ENCODE measurements at regions not wholly inside any gene's neighbourhood (a gene's known extent, or its start where the extent isn't known, plus 50 kb on each side); places are given as distances from the start of the nearest gene placed in this dataset.

DNA sequence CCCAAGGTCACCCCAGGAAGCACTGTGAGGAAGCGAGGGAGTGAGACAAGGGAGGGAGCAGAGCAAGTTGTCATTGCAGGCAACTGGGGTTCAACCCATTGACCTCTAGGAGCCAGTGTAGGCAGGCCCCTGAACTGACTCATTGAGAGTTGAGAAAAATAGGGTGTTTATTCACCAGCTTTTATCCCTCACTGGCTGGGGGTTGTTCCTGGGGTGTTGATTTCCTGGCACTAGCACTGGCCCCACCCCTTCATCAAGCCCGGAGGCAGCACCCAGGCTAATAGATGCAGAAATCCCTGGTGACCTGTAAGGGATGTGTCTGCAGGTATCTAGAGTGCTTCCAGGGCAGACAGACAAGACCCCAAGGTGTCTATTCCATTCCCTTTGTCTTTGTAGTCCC is 183.9 kb downstream of the ARRDC4 start:
- no peak for DNase-seq

DNA sequence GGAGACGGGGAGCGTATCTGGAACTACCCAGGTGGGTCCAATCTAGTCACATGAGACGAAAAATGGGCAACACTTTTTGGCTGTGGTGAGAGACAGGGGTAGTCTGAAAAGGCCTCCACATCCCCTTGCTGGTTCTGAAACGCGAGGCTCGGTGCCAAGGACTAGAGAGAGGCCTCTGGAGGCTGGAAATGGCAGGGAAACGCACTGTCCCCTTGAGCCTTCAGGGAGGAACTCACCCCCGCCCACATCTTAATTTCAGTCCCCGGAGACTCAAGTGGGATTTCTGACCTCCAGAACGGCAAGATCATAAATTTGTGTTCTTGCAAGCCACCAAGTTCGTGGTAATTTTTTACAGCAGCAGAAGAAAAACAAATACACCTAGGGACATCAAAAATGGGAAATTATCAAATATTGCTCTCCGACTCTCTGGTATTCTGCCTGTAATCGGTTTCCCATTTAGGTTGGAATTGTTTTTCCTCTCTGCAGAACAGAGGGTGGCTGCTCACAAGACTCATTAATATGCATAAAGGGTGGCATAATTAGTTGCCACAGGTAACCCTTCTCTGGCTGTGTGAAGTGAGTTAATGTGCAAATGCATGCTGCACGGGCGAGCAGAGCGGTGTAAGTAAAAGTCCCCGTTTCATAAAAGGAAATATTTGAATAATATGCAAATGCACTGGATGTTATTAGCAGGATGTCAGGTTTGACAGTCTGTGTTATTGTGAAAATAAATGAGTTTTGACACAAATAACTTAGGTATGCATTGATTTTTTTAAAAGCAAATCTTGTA is 185.7 kb downstream of the ARRDC4 start:
- no peak for DNase-seq

DNA sequence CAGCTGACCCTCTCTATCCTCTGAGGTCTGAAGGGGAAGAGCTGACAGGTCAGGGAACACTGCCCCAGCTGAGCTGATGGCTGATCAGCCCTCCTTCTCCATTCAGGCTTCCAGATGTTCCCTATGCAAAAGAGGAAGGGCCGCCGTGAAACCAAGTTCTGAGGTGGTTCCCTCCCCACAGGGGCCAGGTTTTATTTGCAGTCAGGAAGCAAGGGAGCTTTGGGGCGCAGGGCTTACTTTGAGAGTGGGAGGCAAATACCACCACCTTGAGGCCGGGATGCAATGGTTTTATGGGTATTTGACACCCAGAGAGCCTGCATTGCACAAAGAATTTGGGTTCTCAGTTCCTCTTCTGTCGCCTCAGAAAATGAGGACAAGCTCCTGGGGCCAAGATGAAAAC is 186.9 kb downstream of the ARRDC4 start:
- peak; percentile 35 to 50 (median 47) for DNase-seq

DNA sequence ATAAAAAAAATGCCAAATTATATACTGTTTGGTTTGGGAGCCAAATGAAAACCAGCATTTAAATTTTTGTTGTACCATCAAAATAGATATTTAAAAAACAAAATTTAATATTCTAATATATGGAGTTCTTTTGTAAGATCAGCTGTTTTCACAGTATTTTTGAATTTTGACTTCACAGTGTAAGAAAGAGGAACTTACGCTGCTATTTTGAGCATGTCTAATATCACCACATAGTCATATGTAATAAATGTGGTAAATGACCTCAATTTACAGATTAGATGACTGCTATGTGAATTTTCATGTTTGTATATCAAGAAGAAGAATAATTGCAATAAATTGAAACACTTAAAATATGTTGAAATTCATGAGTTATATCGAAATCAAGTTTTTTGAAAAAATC is 189.6 kb downstream of the ARRDC4 start:
- peak; percentile 27 to 81 (median 79) for DNase-seq

DNA sequence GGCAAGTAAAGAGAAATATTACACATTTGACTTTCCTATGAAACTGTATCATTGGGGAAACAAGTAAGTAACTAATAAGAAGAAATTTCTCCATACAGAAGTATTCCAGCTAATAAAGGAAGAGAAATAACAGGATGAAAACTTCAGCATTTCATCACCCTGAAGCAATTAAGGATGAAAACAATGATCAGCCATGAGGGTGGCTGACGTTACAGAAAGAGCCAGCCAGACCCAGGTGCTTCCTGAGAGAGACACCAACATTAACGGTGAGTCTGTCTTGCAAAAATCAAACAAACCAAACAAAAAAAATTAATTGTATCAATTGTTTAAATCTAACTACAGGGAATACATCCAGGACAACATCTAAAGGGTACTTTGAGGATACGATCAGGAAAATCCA is 190.0 kb downstream of the ARRDC4 start:
- no peak for DNase-seq

DNA sequence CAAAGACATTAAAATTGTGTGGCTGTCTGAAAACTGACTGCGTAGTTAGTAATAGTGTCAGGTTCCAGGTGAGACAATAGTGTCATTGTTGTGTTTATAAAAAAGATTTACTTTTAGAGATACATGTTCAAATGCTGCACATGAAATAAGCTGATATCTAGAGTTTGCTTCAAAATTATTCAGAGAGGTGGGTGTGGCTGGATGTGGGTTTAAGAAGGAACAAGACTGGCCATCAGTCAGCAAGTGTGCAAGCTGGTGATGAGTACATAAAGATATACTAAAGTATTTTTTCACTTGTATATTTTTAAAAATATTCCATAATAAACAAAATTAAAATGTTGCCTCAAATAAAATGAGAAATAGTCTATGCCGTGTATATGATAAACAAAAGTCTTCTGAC is 190.6 kb downstream of the ARRDC4 start:
- peak in 1 of 3 donors; percentile 8 for DNase-seq

DNA sequence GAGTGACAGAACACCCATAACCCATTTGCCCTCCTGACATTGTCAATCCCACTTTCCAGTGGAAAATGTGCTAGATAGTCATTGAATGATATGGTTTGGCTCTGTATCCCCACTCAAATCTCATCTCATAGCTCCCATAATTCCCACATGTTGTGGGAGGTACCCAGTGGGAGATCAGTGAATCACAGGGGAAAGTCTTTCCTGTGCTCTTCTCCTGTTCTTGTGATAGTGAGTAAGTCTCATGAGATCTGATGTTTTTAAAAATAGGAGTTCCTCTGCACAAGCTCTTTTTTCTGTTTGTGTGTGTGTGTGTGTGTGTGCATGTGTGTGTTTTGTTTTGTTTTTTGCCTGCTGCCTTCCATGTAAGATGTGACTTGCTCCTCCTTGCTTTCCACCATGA is 191.7 kb downstream of the ARRDC4 start:
- peak; percentile 31 to 55 (median 40) for DNase-seq

DNA sequence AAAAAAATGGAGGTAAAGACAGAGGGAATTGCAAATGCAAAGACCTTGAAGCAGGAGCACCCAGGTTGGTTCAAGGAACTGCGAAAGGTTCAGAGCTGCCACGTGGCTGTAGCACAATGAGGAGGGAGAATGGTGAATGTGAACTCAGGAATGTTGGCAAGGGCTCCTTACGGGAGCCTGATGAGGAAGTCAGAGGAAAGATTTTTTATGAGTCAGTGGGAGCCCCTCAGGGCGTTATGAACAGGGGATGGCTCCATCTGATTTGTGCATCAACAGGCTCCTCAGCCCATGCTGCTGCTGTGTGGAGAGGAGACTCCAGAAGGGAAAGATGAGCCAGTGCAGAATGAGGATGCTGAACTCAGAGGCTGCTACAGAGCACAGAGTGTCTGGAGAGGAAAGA is 194.4 kb downstream of the ARRDC4 start:
- no peak for DNase-seq

DNA sequence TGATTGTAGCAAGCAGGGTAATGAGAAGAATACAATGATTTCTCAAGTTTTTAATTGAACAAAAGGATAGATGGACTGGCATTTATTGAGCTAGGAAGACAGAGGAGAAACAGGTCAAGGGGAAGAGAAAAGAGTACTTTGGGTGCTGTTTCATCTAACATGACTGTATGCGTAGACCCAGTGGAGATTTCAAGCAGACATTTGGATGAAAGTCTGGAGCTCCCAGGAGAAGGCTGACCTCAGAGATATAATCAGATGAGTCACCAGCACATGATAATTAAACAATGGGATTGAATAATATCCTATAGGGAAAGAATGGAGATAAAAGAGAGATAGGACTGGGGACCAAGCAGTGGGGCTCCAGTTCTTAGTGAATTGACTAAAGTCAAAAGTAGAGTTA is 194.9 kb downstream of the ARRDC4 start:
- no peak for DNase-seq

DNA sequence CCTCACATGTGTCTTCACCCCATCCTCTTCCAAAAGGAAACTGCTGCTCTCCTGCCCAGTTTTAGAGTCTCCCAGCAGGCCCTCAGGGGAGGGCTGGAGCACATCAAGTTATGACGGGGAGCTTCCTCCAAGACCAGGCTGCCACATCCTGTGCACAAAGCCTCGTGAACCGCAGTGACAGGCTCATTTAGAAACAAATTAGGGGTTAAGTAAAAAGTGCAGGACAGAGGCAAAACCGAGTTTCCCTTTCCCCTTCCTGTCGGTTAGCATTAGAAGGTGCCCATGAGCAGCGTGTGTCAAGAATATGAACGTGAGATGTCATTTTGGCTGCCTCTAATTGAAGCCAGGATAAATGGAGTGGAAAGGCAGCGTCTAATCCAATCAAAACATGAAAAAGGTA is 199.7 kb downstream of the ARRDC4 start:
- peak; percentile 5 to 62 (median 40) for DNase-seq

DNA sequence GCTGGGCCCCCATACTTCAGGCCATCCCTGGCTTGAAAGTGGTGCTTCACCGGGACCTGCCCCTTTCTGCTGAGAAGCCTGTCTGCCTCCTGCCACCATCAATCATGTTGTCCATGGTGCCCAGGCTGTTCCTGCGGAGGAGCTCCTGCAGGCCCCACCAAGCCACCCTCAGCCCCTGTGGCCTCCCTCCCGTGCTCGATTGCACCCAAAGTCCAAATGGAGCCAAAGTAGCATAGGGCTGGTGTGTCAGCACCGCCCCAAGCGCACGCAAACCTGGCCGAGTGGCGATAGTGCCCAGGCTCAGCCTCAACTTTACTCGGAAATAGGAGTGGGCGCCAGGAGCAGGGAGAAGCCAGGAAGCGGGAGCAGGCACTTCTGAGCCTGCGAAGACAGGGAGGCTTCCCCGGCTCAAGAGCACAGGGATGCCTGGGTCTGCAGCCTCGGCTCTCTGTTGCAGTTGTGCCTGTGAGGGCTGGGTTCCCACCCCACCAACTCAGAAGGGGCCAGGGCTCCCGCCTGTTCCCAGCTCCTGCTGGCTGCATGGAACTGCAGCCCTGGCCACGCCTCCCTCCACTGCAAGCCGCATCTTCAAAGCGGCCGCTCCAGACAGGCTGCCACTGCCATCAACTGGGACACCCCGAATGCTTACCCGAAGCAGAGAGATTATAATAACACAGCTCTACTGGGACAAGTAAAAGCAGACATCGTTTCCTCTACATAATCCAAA is 203.0 kb downstream of the ARRDC4 start:
- DNase-seq = no peak

DNA sequence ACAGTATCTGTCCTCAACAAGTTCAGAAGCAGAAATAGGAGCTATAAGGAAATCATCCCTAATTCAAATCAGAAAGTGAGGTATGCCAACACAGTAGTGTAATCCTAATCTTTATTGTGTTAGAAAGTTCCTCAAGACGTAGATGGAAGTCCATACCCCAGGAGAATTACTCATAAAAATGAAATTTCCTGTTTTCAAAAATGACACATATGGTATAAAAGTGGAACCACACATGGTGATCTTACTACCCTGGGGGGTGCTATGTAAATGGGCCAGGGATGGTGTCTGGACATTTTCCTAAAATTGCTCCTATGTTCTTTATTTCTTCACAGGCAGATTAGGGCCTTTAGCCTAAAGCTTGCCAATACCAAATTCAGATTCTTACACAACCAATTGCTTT is 204.1 kb downstream of the ARRDC4 start:
- DNase-seq = peak; percentile 47 to 87 (median 61)

DNA sequence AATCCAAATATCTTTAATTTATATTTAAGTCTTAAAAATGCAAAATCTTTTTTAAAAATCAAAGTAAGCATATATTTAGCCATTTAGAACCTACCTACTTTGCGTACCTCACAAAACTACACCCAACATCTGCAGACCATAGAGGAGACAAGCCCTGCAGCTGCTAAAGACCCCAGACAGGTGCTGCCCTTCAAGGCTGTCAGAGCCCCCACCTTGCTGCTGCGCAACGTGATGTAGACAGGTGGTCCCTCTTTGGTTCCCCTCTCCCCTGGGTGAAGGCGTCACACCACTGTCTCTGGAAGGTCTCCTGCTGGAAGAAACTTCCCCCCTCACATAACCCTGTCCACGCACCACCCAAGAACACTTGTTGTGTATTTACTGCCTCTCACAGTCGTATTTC is 204.5 kb downstream of the ARRDC4 start:
- no peak for DNase-seq

DNA sequence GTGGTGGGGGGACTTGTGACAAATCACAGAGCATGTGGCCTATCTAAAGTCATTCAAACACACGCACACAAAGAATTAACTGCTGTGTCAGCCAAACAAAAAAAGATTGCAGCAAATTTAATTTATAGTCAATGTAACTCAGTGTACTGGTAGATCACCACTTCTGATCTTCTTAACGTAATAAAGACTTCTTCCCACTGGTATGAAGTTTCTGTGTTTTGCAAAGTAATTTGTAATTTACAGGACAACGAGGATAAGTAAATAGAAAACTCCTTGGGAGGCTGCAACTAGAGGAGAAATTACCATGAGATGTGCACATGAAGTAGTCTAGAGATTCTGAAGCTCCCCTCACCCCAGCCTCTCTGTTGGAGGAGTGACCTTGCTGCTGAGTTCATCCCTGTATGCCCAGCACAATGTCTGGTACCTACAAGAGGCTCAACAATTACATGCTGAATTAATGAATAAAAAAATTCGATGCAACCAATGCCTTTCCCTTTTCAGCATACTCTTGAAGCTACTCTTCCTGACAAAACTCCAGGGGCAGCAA is 207.3 kb downstream of the ARRDC4 start:
- no peak for DNase-seq

DNA sequence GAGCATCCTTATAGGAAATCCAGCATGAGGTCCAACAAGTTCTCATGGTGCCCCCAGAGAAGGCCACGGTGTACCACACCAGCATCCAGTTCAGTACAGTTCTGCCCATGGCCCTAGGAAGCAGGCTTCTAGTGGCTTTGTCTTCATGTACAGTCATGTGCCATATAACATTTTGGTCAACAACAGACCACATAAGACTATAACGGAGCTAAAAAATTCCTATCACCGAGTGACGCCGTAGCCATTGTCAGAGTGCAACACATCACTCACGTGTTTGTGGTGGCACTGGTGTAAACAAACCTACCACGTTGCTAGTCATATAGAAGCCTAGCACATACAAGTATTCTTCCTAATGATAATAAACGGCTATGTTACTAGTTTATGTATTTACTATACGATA is 209.0 kb downstream of the ARRDC4 start:
- no peak for DNase-seq

DNA sequence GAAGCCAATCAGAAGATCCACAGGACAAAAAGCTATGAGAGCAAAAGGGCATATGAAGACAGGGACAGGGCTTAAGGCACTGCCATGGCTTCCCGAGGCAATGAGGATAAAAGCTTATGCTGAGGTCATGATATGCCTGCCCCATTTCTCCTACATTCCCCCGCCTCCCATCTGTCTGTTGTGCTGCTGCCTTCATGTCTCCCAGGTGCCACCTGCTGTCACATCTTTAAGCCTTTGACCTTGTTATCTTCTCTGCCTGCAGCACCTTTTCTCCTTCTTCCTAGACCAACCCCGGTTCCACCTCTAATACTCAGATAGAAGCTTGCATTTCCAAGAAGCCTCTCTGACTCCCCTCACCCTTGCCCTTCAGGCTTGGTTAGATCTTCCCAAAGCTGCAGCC is 213.8 kb downstream of the ARRDC4 start:
- DNase-seq = no peak

DNA sequence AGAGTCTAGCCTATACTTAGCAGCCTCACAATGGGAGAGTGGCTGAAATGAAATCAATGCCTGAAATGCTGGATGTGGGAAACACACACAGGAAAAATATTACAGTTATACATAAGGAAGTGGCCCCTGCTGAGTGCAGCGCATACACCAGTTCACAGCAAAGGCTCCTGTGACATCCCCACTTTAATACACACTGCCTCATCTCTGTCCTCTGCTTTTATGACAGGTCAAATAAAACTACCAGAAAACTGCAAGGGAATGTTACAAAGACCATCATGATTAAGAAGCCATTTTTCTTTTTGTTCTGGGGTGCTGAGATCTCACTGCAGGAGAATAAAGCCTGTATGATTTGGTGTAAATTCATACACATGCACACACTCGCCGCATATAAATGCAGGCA is 214.3 kb downstream of the ARRDC4 start:
- DNase-seq = no peak

DNA sequence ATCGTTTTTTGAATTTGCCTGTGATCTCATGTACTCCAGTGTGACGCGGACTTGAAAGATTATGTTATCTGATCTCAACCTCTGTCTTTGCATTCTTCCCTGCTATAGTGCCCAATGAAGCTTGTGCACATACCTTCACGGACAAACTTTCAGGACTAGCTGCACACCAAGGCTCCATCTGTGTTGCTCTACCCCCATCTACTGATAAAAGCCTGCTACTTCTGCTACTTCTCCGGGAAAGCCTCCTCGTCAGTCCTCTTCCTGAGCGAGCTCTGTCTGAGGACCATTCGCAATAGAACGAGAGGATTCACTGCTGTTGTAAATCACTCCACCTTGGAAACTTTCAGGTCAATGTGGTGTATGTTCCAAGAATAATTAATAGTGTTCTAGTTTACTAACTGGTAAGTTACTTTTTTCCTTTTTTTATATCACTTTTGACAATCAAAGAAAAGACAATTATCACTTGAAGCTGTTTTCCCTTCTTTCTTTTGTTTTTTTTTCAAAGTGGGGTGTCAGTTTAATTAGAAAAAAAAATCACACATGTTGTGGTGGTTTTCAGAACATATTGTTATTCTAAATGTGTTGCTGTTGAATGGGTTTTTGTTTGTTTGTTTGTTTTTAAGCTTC is 217.6 kb downstream of the ARRDC4 start:
- DNase-seq = peak; percentile 70 to 75 (median 70)

DNA sequence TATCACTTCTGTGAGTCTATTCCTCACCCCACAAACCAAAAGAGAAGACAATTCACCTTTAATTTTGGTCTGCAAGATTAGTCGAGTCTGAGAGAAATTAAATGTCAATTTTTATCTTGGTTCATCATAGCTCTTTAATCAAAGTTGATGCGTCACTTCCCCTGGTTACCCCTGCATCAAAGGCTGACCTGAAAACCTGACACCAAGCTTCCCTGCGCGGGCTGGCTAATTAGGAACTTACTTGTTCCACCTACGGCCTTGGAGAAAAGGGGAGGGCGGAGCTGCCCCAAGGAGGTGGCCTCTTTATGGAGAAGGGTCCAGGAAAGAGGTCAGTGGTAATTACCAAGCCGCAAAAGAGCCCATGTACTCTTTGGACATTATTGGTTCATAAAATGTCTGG is 218.4 kb downstream of the ARRDC4 start:
- no peak for DNase-seq

DNA sequence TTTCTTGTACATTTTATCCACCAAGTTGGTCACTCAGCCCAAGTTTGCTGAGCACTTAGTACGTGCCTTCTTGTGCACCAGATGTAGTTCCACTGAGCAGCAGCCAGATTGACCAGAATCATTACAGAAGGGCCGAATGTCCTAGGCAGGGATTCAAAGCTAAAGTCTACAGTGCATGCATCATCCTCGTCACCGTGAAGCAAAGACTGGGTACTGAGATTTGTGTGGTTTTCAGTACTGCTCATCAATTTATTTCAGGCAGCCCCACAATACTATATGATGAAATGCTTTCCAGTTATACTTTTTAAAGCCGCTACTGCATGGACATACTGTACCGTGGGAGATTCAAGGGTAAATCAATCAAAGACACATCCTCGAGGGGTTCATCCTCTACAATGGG is 227.0 kb downstream of the ARRDC4 start:
- DNase-seq = no peak

DNA sequence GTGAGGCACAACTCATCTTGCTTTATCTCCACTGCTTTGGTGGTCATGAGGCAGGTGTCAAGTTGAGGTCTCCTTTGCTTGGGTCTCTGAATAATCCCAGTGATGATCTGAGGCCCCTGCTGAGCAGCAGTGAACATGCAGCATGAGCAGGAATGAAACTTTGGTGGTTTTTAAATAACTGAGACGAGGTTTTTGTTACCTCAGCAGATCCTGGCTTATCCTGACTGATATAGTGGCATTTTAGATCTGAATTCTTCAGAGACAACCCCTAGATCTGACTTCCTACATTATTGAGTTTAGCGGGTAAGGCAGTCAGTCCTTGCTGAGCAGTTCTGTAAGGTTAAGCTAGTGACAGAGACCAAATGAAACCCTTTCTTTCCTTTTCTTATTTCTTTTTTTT is 230.4 kb downstream of the ARRDC4 start:
- DNase-seq = no peak

DNA sequence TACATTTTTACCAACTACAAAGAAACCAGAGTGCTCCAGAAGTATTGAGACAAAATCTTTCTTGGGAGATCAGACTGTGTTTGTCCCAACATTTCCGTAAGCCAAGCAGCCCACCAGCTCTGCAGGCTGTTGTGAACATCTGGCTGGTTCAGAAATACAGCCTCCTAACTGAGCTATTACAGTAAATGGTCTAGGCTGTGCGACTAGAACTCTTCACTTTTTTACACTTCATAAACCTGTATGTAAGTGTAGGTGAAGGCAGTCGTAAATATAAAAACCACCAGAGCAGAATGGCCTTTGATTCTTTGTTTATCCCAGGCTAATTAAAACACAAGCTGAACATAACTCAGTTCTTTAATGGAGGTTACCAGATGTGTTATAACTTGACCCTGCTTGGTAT is 235.3 kb downstream of the ARRDC4 start:
- DNase-seq = no peak

DNA sequence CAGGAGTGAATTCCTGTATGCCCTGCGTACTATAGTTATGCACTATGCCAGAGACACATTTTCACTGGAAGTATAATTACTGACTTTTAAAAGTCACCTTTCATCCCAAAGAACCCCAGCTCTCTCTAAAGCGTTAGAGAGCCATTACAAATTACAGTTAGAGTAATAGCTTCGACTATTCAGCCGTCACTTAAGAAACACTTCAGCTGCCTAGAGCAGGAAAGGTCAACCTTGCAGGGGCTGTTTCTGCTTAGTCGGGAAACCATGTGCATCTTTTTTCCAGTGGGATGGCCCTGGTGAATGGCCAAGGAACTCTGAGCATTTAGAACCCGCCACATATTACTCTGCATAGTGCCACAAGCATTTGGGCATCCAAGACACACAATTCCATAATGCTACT is 235.9 kb downstream of the ARRDC4 start:
- no peak for DNase-seq

DNA sequence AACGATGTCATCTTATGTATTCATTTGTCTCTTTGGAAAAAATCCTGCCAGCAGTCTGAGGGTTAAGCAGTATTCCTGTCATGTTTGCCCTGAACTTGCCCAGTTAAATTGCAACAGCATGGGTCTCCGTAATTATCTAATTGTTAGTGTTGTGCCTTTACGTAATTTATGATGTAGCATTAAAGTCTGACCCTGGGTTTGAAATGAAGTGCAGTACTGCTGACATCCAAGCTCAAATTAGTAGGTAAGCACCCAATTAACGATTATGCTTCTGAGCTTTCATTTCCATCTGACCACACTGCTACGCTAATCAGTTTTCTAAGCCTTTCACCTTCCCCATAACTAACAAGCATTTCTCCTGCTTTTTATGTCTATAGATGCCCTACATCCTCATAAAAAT is 241.8 kb downstream of the ARRDC4 start:
- DNase-seq = no peak
